GM23248 (cell line): ENCODE measurements at regions not wholly inside any gene's neighbourhood (a gene's known extent, or its start where the extent isn't known, plus 50 kb on each side); places are given as distances from the start of the nearest gene placed in this dataset.

Source experiments
- EZH2 ChIP-seq: fragments of 200-600 bp; sonication (generic); IDR thresholded peaks from 2 replicates; pipeline ENCODE4 v1.6.1; 2018; ENCODE audit warnings: antibody characterized with exemption, mild to moderate bottlenecking; ENCODE audit not compliant: insufficient read depth, poor library complexity, severe bottlenecking
- EZH2phosphoT487 ChIP-seq: fragments of 200-600 bp; sonication (generic); IDR thresholded peaks from 2 replicates; pipeline ENCODE4 v1.6.1; 2018; ENCODE audit warnings: antibody characterized with exemption, moderate library complexity, mild to moderate bottlenecking, low read depth; ENCODE audit not compliant: insufficient read depth

GRCh38 chr14:53286301-53286700 lies 133.2 kb upstream of the DDHD1 start:
- no peak for TF ChIP-seq EZH2phosphoT487
- TF ChIP-seq EZH2: no peak
